Neural cell (in vitro differentiated cells): ENCODE measurements at regions not wholly inside any gene's neighbourhood (a gene's known extent, or its start where the extent isn't known, plus 50 kb on each side); places are given as distances from the start of the nearest gene placed in this dataset.

ENCODE experiments used
- H2AFZ ChIP-seq: fragments of 200-600, 300-800 bp; sonication (generic), shearing (Covaris generic); 2 replicates; pipeline ENCODE4 v1.6.0; 2014; ENCODE audit warnings: low read depth, mild to moderate bottlenecking, antibody characterized with exemption, low read length, moderate library complexity
- H3F3A ChIP-seq: fragments of 200-600 bp; shearing (Covaris generic); 2 replicates; pipeline ENCODE4 v1.6.1; 2016; ENCODE audit warnings: mild to moderate bottlenecking, moderate library complexity, mixed read lengths, antibody characterized with exemption, low read length; ENCODE audit not compliant: insufficient read depth, poor library complexity, severe bottlenecking
- H3K27ac ChIP-seq: fragments of 200-600, 300-800 bp; sonication (generic), shearing (Covaris generic); 2 replicates; pipeline ENCODE4 v1.5.1; 2014; ENCODE audit warnings: mild to moderate bottlenecking, low read length, moderate library complexity
- H3K27me3 ChIP-seq: fragments of 300-800, 200-600 bp; sonication (generic), shearing (Covaris generic); 2 replicates; pipeline ENCODE4 v1.6.0; 2014; ENCODE audit warnings: mild to moderate bottlenecking, low read depth, low read length, moderate library complexity; ENCODE audit not compliant: insufficient read depth
- H3K36me3 ChIP-seq: fragments of 300-800, 200-600 bp; sonication (generic), shearing (Covaris generic); 2 replicates; pipeline ENCODE4 v1.5.1; 2014; ENCODE audit warnings: mild to moderate bottlenecking, antibody characterized with exemption, low read length, moderate library complexity; ENCODE audit not compliant: insufficient read depth
- H3K4me2 ChIP-seq: fragments of 300-800, 200-600 bp; sonication (generic), shearing (Covaris generic); 2 replicates; pipeline ENCODE4 v1.6.0; 2014; ENCODE audit warnings: mild to moderate bottlenecking, low read length
- H3K4me3 ChIP-seq: fragments of 300-800, 200-600 bp; sonication (generic), shearing (Covaris generic); 2 replicates; pipeline ENCODE4 v1.5.1; 2014; ENCODE audit warnings: mild to moderate bottlenecking, low read length, moderate library complexity
- H3K79me2 ChIP-seq: fragments of 200-600 bp; shearing (Covaris generic); replicated peaks from 2 replicates; pipeline ENCODE4 v1.6.0; 2014; ENCODE audit warnings: mild to moderate bottlenecking, low read length, moderate library complexity; ENCODE audit not compliant: insufficient read depth
- H3K9ac ChIP-seq: fragments of 300-800, 200-600 bp; sonication (generic), shearing (Covaris generic); 2 replicates; pipeline ENCODE4 v1.6.1; 2016; ENCODE audit warnings: mild to moderate bottlenecking, low read length, mixed read lengths
- H3K9me2 ChIP-seq: fragments of 200-600 bp; shearing (Covaris generic); 2 replicates; pipeline ENCODE4 v1.6.1; 2016; ENCODE audit warnings: mild to moderate bottlenecking, low read length, mixed read lengths; ENCODE audit not compliant: insufficient read depth
- H3K9me3 ChIP-seq: fragments of 200-600, 300-800 bp; sonication (generic), shearing (Covaris generic); 2 replicates; pipeline ENCODE4 v1.6.1; 2016; ENCODE audit warnings: mild to moderate bottlenecking, mixed run types, low read length, moderate library complexity, mixed read lengths
- H4K20me1 ChIP-seq: fragments of 200-600 bp; shearing (Covaris generic); 2 replicates; pipeline ENCODE4 v1.6.1; 2016; ENCODE audit warnings: mild to moderate bottlenecking, mixed run types; ENCODE audit not compliant: insufficient read depth
- CTCF ChIP-seq: fragments of 450-650 bp; IDR thresholded peaks from 2 replicates; pipeline ENCODE4 v1.5.1; 2014; ENCODE audit warnings: antibody characterized with exemption, mild to moderate bottlenecking, moderate library complexity; ENCODE audit not compliant: poor library complexity, severe bottlenecking
- EP300 ChIP-seq: fragments of 450-650 bp; conservative IDR thresholded peaks from 2 replicates; pipeline ENCODE4 v1.6.1; 2014; ENCODE audit warnings: antibody characterized with exemption, mild to moderate bottlenecking, moderate library complexity; ENCODE audit not compliant: poor library complexity, severe bottlenecking
- EZH2 ChIP-seq: fragments of 200-600, 300-800 bp; shearing (Covaris generic), sonication (generic); IDR thresholded peaks from 2 replicates; pipeline ENCODE4 v1.6.1; 2014; ENCODE audit warnings: antibody characterized with exemption, low read length, borderline replicate concordance, mild to moderate bottlenecking; ENCODE audit not compliant: insufficient read depth, poor library complexity, severe bottlenecking
- MXI1 ChIP-seq: fragments of 450-650 bp; conservative IDR thresholded peaks from 2 replicates; pipeline ENCODE4 v1.6.1; 2014; ENCODE audit warnings: antibody characterized with exemption, mild to moderate bottlenecking; ENCODE audit not compliant: poor library complexity, severe bottlenecking
- POLR2AphosphoS5 ChIP-seq: IDR thresholded peaks from 2 replicates; pipeline ENCODE4 v1.6.1; 2012
- RAD21 ChIP-seq: fragments of 450-650 bp; conservative IDR thresholded peaks from 2 replicates; pipeline ENCODE4 v1.6.1; 2014; ENCODE audit warnings: antibody characterized with exemption, mild to moderate bottlenecking, moderate library complexity
- REST ChIP-seq: IDR thresholded peaks from 2 replicates; pipeline ENCODE4 v1.6.1; 2012; ENCODE audit warnings: borderline replicate concordance
- SMC3 ChIP-seq: fragments of 450-650 bp; conservative IDR thresholded peaks from 2 replicates; pipeline ENCODE4 v1.6.1; 2014; ENCODE audit warnings: antibody characterized with exemption, mild to moderate bottlenecking, moderate library complexity; ENCODE audit not compliant: poor library complexity
- TAF1 ChIP-seq: IDR thresholded peaks from 2 replicates; pipeline ENCODE4 v1.6.1; 2012; ENCODE audit warnings: low read depth

DNA sequence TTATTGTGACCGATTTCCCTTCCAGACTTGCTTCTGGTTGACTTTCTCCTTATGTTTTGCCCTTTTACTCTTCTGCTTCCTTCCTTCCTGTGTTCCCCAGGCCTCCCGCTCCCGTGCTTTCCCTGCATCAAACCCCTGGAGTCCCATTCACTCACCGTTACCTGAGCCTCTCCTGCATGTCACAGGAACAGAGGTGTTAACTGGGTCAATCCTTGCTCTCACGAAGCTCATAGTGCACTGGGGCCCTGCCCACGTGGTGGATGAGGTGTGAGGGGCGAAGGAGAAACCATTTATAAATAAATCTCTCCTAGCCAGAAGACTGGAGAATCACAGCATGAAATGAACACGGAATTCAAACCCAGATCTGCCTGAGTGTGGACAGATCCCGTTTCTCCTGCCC is 83.1 kb upstream of the MSX1 start:
- Histone ChIP-seq H3K4me3 (no peak overlapping the region), H3K4me2 (no peak overlapping the region)

DNA sequence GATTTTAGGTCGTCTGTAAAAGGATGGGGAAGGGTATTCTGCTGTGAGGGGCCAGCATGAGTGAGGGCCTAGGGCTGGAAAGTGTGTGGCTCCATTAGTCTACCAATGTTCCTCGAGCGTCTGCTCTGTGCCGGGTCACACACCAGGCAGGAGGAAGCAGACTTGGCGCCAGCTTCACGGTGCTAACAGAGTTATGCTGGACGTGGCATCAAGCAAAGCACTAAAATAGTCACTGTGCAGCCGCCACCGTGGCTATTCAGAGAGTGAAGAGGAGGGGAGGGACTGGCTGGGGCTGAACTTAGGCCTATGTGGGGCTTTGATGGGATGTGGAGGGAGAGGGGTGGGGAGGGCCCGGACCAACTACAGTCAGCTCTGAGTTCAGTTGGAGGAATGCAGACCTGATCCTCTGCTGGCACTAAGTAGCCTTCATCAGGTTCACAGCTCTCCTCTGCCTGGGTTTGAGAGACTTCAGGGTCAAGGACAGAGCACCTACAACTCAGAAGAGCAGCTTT is 83.9 kb upstream of the MSX1 start:
- Histone ChIP-seq H3K27me3 (no peaks in the 10 kb centered on the region), H3K4me3 (no peak overlapping the region), H3K4me2 (no peak overlapping the region), H3K79me2 (no peaks in the 10 kb centered on the region), H3F3A (no peaks in the 10 kb centered on the region), H2AFZ (no peak overlapping the region), H4K20me1 (no peaks in the 10 kb centered on the region), H3K9ac (no peak overlapping the region), H3K9me3 (no peaks in the 10 kb centered on the region), H3K27ac (no peak overlapping the region), H3K36me3 (no peaks in the 10 kb centered on the region), H3K9me2 (no peaks in the 10 kb centered on the region)
- TF ChIP-seq POLR2AphosphoS5 (no peak), RAD21 (no peak), REST (no peak), EP300 (no peak), SMC3 (no peak)

More for the DNA sequence above, 83.1 kb upstream of the MSX1 start:
- TF ChIP-seq MXI1 (no peak), SMC3 (no peak), CTCF (no peak), RAD21 (no peak), EP300 (no peak), POLR2AphosphoS5 (no peak), EZH2 (no peak), TAF1 (no peak), REST (no peak)
- H3K27ac ChIP-seq: no peak overlapping the region
- no peaks in the 10 kb centered on the region for H3F3A ChIP-seq
- H3K27me3 ChIP-seq: no peaks in the 10 kb centered on the region
- H2AFZ ChIP-seq: no peak overlapping the region
- no peaks in the 10 kb centered on the region for H4K20me1 ChIP-seq
- H3K9me3 ChIP-seq: no peaks in the 10 kb centered on the region
- H3K79me2 ChIP-seq: no peaks in the 10 kb centered on the region
- no peak overlapping the region for H3K9ac ChIP-seq
- H3K36me3 ChIP-seq: no peaks in the 10 kb centered on the region
- no peaks in the 10 kb centered on the region for H3K9me2 ChIP-seq
